Neural cell (in vitro differentiated cells): ENCODE measurements at regions not wholly inside any gene's neighbourhood (a gene's known extent, or its start where the extent isn't known, plus 50 kb on each side); places are given as distances from the start of the nearest gene placed in this dataset.

Experiments used
- CTCF ChIP-seq: fragments of 450-650 bp; IDR thresholded peaks from 2 replicates; pipeline ENCODE4 v1.5.1; 2014; ENCODE audit warnings: antibody characterized with exemption, mild to moderate bottlenecking, moderate library complexity; ENCODE audit not compliant: poor library complexity, severe bottlenecking
- EP300 ChIP-seq: fragments of 450-650 bp; conservative IDR thresholded peaks from 2 replicates; pipeline ENCODE4 v1.6.1; 2014; ENCODE audit warnings: antibody characterized with exemption, mild to moderate bottlenecking, moderate library complexity; ENCODE audit not compliant: poor library complexity, severe bottlenecking
- EZH2 ChIP-seq: fragments of 200-600, 300-800 bp; shearing (Covaris generic), sonication (generic); IDR thresholded peaks from 2 replicates; pipeline ENCODE4 v1.6.1; 2014; ENCODE audit warnings: antibody characterized with exemption, low read length, borderline replicate concordance, mild to moderate bottlenecking; ENCODE audit not compliant: insufficient read depth, poor library complexity, severe bottlenecking
- POLR2AphosphoS5 ChIP-seq: IDR thresholded peaks from 2 replicates; pipeline ENCODE4 v1.6.1; 2012
- RAD21 ChIP-seq: fragments of 450-650 bp; conservative IDR thresholded peaks from 2 replicates; pipeline ENCODE4 v1.6.1; 2014; ENCODE audit warnings: antibody characterized with exemption, mild to moderate bottlenecking, moderate library complexity

GRCh38 chr17:77618731-77619130 is 339.8 kb upstream of the TNRC6C start:
- no peak for TF ChIP-seq CTCF
- no peak for TF ChIP-seq RAD21
- no peak for TF ChIP-seq EZH2
- TF ChIP-seq POLR2AphosphoS5 = no peak
- TF ChIP-seq EP300 = no peak
